HEK293T (cell line): ENCODE measurements at regions not wholly inside any gene's neighbourhood (a gene's known extent, or its start where the extent isn't known, plus 50 kb on each side); places are given as distances from the start of the nearest gene placed in this dataset.

Experiments used
- CTCF ChIA-PET: fragments of 350-600 bp; formaldehyde crosslinking; extraction: SDS; loops from one replicate; lab custom pipeline; 2021; ENCODE audit warnings: antibody characterized with exemption, inconsistent platforms; lab: Yijun Ruan, JAX
- POLR2A ChIA-PET: fragments of 350-600 bp; formaldehyde crosslinking; extraction: SDS; loops from one replicate; lab custom pipeline; 2020; ENCODE audit warnings: antibody characterized with exemption, inconsistent platforms; lab: Yijun Ruan, JAX
- DNase-seq: peaks from one replicate; pipeline ENCODE4 v3.0.0; 2012; ENCODE audit warnings: mixed read lengths; ENCODE audit errors: extremely low spot score
- ARNT ChIP-seq: fragments of 450-650 bp; IDR thresholded peaks from 2 replicates; pipeline ENCODE4 v1.6.1; 2017; ENCODE audit warnings: mild to moderate bottlenecking
- BHLHE40 ChIP-seq: fragments of 450-650 bp; IDR thresholded peaks from 2 replicates; pipeline ENCODE4 v1.6.1; 2016; ENCODE audit warnings: mild to moderate bottlenecking, moderate library complexity, borderline replicate concordance
- CTBP1 ChIP-seq: fragments of 450-650 bp; IDR thresholded peaks from 2 replicates; pipeline ENCODE4 v1.6.1; 2016; ENCODE audit warnings: borderline replicate concordance
- ELF4 ChIP-seq: fragments of 450-650 bp; IDR thresholded peaks from 2 replicates; pipeline ENCODE4 v1.6.1; 2017; ENCODE audit warnings: antibody characterized with exemption
- FOXA1 ChIP-seq: fragments of 450-650 bp; IDR thresholded peaks from 2 replicates; pipeline ENCODE4 v1.6.1; 2016; ENCODE audit warnings: mild to moderate bottlenecking
- FOXK2 ChIP-seq: fragments of 450-650 bp; IDR thresholded peaks from 2 replicates; pipeline ENCODE4 v1.6.1; 2016; ENCODE audit warnings: mild to moderate bottlenecking
- FOXM1 ChIP-seq: fragments of 450-650 bp; IDR thresholded peaks from 2 replicates; pipeline ENCODE4 v1.6.1; 2017; ENCODE audit warnings: mild to moderate bottlenecking, borderline replicate concordance
- HDGF ChIP-seq: fragments of 450-650 bp; IDR thresholded peaks from 2 replicates; pipeline ENCODE4 v1.6.1; 2017; ENCODE audit warnings: antibody characterized with exemption, borderline replicate concordance
- L3MBTL2 ChIP-seq: fragments of 450-650 bp; conservative IDR thresholded peaks from 2 replicates; pipeline ENCODE4 v1.6.1; 2016; ENCODE audit warnings: mild to moderate bottlenecking
- LEF1 ChIP-seq: fragments of 450-650 bp; IDR thresholded peaks from 2 replicates; pipeline ENCODE4 v1.6.1; 2017; ENCODE audit warnings: mild to moderate bottlenecking, borderline replicate concordance
- NFRKB ChIP-seq: fragments of 450-650 bp; IDR thresholded peaks from 2 replicates; pipeline ENCODE4 v1.6.1; 2016; ENCODE audit warnings: mild to moderate bottlenecking, moderate library complexity
- PKNOX1 ChIP-seq: fragments of 450-650 bp; IDR thresholded peaks from 2 replicates; pipeline ENCODE4 v1.6.1; 2016
- SP1 ChIP-seq: fragments of 450-650 bp; IDR thresholded peaks from 2 replicates; pipeline ENCODE4 v1.6.1; 2017
- SUZ12 ChIP-seq: fragments of 450-650 bp; IDR thresholded peaks from 2 replicates; pipeline ENCODE4 v1.6.1; 2016; ENCODE audit warnings: mild to moderate bottlenecking
- TARDBP ChIP-seq: fragments of 450-650 bp; IDR thresholded peaks from 2 replicates; pipeline ENCODE4 v1.6.1; 2016
- ZNF384 ChIP-seq: fragments of 450-650 bp; IDR thresholded peaks from 2 replicates; pipeline ENCODE4 v1.6.1; 2016

GRCh38 chr7:83441-83840 is 108.9 kb upstream of the FAM20C start:
- TF ChIP-seq FOXA1 (no peak), PKNOX1 (no peak), ARNT (no peak), SUZ12 (no peak)
- no peak for DNase-seq
- CTCF ChIA-PET: no interaction called here
- POLR2A ChIA-PET: no interaction called here

GRCh38 chr7:83861-84632 is 108.3 kb upstream of the FAM20C start:
- ChIA-PET POLR2A (no interaction called here), CTCF (no interaction called here)
- TF ChIP-seq BHLHE40 (no peak), ZNF384 (no peak), HDGF (no peak), ELF4 (no peak), FOXK2 (no peak), TARDBP (no peak)
- no peak for DNase-seq

- ChIA-PET POLR2A (no interaction called here), CTCF (no interaction called here)
- no peak for DNase-seq
Measured at GRCh38 chr7:84633-85020, 107.7 kb upstream of the FAM20C start.

GRCh38 chr7:85074-85882 is 107.1 kb upstream of the FAM20C start:
- no peak for TF ChIP-seq ZNF384
- ChIA-PET POLR2A (no interaction called here), CTCF (no interaction called here)
- no peak for DNase-seq

More at GRCh38 chr7:84633-85020, 107.7 kb upstream of the FAM20C start:
- TF ChIP-seq SUZ12 (no peak), ZNF384 (no peak), CTBP1 (no peak), SP1 (no peak), L3MBTL2 (no peak), ARNT (no peak), LEF1 (no peak)

- TF ChIP-seq L3MBTL2 (no peak), NFRKB (no peak), FOXA1 (no peak), FOXM1 (no peak), HDGF (no peak), ELF4 (no peak), PKNOX1 (no peak)
- ChIA-PET CTCF (no interaction called here), POLR2A (no interaction called here)
- DNase-seq: no peak
Measured at GRCh38 chr7:85883-86515, 106.4 kb upstream of the FAM20C start.

GRCh38 chr7:86629-87028 is 105.7 kb upstream of the FAM20C start:
- ChIA-PET POLR2A (no interaction called here), CTCF (no interaction called here)
- DNase-seq: no peak
- TF ChIP-seq CTBP1 (no peak), ELF4 (no peak), ARNT (no peak), NFRKB (no peak), LEF1 (no peak), PKNOX1 (no peak), FOXA1 (no peak), FOXM1 (no peak), HDGF (no peak), BHLHE40 (no peak)

- ChIA-PET POLR2A (no interaction called here), CTCF (no interaction called here)
- DNase-seq: no peak
- TF ChIP-seq FOXK2 (no peak), SUZ12 (no peak), TARDBP (no peak), ELF4 (no peak), SP1 (no peak), NFRKB (no peak)
Measured at GRCh38 chr7:87047-87446, 105.3 kb upstream of the FAM20C start.
